ENCODE measurements at regions not wholly inside any gene's neighbourhood (a gene's known extent, or its start where the extent isn't known, plus 50 kb on each side); places are given as distances from the start of the nearest gene placed in this dataset.

- TF ChIP-seq, protein P1, sequence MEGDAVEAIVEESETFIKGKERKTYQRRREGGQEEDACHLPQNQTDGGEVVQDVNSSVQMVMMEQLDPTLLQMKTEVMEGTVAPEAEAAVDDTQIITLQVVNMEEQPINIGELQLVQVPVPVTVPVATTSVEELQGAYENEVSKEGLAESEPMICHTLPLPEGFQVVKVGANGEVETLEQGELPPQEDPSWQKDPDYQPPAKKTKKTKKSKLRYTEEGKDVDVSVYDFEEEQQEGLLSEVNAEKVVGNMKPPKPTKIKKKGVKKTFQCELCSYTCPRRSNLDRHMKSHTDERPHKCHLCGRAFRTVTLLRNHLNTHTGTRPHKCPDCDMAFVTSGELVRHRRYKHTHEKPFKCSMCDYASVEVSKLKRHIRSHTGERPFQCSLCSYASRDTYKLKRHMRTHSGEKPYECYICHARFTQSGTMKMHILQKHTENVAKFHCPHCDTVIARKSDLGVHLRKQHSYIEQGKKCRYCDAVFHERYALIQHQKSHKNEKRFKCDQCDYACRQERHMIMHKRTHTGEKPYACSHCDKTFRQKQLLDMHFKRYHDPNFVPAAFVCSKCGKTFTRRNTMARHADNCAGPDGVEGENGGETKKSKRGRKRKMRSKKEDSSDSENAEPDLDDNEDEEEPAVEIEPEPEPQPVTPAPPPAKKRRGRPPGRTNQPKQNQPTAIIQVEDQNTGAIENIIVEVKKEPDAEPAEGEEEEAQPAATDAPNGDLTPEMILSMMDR (IDR thresholded peaks at IDR 0.05; ENCODE audit: low read depth, low read length): no peak
- TF ChIP-seq POLR2A (IDR thresholded peaks at IDR 0.05; ENCODE audit: extremely low read depth, insufficient read length) (no peak), MAX (IDR thresholded peaks at IDR 0.05; ENCODE audit: low read depth, low read length) (no peak)
Measured at GRCh38 chr5:165720901-165721300, 2215.5 kb downstream of the MAT2B start.

Data from NB4 (cell line).